NCI-H1694 treated with DMSO at 0.1 percent for 48 hours (cell line): ENCODE measurements at regions not wholly inside any gene's neighbourhood (a gene's known extent, or its start where the extent isn't known, plus 50 kb on each side); places are given as distances from the start of the nearest gene placed in this dataset.
"Not testable (repeated sequence)": the region's sequence is repeated elsewhere in the genome, so short reads cannot be mapped to it uniquely, and the experiment has no call there.

ENCODE experiments used
- DNase-seq: peaks from one replicate; lab custom pipeline; 2025; lab: John Stamatoyannopoulos, UW

DNA sequence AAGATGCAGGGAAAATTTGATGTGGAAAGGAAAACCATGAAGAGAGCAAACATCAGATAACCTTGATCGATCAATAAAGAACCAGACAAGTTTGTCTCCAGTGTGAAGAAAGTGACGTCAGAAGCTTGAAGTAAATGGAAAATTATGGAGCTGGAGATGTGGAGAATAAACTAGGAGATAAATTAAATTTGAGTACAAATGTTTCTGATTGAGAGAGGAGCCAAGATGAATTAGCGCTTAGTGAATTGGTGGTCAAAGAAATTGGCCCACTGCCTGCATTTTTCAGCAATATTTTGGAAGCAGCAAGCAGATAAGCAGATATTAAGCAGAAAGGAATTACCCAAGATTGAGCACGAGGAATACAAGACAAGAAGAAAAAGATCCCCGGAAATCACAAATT is 567.3 kb upstream of the ZNF385D start:
- no peak for DNase-seq

DNA sequence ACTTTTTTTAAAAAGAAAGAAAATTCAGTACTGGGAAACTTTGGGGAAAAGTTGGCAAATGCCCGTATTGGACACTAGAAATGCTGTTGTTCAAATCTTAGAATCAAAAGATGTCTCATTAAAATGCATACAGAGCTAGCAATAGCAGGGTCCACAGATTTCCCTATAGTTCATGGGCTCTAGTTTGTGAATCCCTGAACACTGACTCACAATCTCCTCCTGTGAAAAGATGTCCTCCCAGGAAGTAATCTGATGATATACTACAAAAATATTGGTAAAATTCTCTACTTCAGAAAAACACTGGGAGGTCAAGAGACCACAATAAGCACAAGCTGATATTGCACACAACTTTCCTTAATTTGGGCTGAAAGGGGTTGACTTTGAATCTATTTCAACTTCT is 568.4 kb upstream of the ZNF385D start:
- no peak for DNase-seq

DNA sequence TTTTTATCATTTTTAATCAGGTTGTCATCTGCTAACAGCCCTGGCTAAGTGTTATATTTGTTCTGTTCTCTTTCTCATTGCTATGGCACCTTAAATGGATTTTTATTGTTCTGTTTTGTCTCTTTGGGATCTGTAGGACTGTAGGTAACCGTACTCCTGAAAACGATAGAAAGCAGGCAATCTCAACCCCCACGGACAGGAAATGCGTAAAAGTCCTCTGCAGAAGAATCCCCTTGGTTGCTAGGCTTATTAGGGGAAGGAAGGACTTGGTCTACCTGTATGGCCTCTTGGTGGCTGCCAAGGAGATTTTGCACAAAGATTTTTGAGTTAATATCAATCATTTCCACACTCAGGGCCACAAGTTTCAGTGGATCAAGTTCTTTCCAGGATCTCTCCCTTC is 571.9 kb upstream of the ZNF385D start:
- no peak for DNase-seq

DNA sequence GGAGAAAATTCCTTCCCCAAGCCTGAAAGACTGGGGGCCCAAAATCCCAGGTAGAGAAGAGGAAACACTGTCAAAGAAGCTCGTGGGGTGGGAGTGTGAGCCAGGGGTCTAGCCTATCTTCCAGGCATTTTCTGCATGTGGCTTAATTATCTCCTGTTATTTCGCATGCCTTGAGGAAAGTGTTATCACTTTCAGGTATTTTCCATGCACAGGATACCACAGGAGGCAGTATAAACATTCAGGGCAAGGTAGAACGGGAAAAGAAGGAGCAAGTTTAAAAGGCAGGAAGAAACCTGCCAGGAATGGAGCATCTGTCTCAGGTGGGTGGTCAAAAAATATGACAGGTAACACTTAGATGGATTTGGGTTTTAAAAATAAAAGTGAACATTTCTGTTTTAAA is 575.3 kb upstream of the ZNF385D start:
- no peak for DNase-seq

DNA sequence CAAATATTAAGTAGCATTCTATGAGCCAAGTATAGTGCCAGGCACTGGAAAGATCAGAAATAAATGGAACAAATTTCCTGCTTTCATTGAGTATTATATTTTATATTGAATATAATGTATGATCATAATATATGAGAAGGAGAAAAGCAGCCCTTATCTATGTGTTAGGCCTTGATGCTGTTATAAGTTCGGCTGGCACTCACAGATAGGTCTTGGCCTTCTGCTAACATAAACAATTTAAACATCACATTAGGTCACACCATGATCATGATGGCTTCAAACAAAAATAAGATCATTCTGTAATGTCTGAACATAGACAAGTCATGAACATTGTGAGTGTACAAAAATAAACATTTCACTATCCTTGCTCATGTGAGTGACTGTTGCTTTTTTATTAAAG is 584.0 kb upstream of the ZNF385D start:
- no peak for DNase-seq

DNA sequence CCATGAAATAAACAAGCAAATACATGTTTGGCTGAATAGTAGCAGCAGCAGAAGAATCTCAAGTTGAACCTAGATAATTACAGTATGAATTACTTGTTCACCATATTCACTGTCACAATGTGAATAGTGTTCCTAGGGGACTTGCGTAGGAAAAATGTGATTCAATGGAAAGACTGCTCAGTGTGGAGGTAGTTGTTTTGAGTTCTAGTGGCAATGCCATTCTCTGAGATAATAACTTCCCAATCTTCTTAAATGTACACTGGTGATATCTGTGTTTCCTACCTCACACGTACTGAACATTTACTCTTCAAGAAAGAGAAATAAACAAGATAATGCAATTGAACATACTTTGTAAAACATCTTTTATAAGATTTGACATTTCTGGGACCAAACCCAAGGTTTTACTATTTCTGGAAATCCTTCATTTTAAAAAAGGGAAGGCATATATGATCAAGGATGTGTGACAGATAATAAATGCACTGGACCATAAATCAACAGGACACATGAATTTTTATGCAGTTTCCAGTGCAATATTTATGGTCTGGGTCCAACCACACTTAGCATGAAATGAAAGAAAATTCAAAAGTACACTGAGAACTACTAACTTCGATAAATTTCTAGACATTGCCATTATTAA is 598.3 kb upstream of the ZNF385D start:
- DNase-seq, result no peak

DNA sequence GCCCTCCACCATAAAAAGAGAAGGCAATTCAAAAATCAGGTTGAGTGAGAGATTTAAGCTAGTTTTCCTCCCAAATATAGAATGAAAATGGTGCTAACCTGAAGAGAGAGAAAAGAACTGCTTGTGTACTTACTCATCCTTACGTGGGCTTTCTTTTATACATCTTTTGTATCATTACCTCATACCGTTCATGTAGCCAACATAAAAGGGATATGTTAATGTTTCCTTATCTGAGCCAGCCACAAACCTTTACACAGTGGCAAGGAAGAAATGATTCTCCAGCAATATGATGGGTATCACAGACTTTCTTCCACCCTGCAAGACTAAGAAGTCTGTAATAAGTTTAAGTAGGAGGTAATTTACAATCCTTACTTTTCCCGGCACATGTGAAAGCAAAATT is 600.8 kb upstream of the ZNF385D start:
- DNase-seq, result no peak

DNA sequence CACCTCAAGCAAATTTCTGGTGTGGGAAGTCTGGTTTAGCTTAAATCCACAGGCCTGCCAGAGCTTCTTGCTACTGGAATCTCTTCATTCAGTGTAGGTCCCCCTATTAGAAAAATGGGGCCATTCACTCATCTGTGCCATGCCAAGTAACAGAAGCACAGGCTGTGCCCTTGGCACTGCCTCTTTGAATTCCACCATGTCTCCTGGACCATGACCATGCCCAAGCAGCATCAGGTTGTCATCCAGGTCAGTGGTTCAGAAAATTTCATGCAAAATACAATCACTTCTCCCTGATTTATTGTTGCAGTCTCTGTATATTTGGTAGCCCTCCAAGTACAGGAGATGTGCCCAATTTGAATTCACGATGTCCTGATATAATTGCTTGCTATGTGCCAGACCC is 602.1 kb upstream of the ZNF385D start:
- no peak for DNase-seq

DNA sequence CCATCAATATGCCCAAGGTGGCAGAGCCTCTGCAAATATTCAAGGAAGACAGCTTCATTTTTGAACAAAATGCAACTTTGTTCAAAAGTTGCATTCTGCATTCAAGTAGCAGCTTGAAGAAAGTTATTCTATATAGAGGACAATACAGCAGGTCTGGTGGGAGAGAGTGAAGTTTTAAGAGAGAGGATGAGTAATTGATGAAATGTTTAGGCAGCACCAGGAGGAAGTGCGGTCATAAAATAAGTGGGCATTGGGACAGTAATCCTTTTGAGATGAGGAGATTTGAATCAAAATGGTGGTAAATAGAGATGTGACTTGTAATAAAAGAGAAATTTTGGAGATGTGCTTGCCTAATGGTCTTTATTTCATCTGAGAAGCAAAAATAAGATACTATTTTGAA is 607.3 kb upstream of the ZNF385D start:
- DNase-seq, result no peak

DNA sequence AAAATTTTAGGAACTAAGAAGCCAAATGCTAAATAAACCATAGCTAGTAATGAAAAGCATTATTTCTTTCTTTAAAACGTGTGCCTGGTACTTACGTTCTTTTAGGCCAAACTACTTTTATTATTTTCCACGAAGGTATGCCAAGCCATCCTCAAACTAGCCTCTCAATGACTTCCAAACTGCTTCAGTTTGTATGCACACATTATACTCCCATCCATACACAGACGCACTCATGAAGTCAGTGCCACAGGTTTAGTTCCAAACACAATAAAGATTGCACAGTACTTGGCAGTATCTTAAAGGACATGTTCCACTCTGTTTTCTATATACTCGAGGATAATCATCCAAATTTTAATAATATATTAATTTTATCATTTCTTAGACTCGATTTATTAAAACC is 609.2 kb upstream of the ZNF385D start:
- no peak for DNase-seq

DNA sequence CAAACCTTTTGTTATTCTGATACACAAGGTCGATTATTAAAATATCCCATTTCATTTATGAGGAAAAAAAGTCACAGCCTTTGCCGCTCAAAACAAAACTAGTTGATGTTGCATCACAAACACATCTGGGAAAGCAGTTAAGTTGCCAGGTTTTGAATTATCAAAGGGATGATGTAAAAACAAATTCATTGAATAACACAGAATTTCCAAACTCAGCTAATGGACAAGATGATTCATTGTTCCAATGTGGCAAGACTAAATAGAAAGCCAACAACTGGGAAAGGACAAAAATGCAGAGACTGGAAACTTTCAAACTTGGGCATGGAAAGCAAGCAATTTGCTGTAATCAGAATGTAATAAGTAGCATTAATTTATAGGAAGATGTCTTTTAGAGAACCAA is 610.0 kb upstream of the ZNF385D start:
- no peak for DNase-seq

DNA sequence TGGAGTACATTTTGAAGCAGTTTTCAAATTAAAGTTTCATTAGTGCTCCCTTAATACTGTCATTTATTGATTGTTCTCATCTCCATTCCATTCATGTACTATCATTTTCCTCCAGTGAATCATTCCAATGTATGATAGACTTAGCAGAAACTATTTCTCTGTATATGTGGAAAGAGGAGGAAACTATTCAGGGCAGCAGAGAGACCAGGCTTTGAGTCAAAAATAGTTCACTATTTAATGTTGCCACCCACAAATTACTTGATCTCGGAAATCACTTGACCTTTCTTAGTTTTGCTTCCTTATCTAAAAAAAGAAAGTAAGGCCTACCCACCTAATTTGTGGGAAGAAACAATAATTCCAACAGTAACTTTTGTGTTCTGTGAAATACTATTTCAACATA is 610.5 kb upstream of the ZNF385D start:
- DNase-seq, result no peak

DNA sequence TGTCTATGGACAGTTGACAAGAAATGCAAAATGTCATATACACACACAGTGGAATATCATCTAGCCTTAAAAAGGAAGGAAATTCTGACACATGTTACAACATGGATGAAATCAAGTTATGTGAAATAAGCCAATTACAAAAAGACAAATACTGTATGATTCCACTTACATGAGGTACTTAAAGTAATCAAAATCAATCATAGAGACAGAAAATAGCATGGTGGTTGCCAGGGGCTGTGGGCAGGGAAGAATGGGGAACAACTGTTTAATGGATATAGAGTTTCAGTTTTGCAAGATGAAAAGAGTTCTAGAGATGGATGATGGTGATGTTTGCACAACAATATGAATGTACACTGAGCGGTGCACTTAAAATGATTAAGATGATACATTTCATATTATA is 613.8 kb upstream of the ZNF385D start:
- DNase-seq, result no peak

DNA sequence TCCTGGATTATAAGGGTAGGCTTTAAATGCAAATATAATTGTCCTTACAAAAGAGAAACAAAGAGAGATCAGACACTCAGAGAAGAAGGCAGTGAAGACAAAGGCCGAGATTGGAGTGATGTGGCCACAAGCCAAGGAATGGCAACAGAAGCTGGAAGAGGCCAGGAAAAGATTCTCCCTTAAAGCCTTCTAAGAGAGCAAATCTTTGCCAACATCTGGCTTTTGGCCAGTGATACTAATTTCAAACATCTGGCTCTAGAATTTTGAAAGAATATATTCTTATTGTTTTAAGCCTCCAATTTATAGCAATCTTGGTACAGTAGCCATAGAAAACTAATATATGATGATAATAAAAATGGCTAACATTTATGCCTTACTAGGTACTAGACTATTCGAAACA is 615.8 kb upstream of the ZNF385D start:
- DNase-seq, result no peak

DNA sequence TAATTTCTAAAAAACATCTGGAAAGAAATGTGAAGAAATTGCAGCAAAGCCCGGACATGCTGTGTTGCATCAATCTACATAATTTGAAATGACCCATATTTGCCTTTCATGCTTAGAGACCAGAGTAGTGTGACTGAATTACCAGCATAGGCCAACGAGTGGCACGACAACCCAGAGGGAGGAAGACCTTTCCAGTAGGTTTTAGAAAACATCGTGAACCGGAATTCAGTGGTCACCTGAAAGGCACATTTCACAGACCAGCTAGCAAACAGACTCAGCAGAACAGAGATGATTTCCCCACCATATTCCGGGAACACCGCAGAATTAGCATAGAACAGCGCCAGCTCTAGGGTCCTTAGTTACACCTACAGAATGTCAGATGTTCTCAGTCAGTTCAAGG is 620.0 kb upstream of the ZNF385D start:
- DNase-seq, result no peak

DNA sequence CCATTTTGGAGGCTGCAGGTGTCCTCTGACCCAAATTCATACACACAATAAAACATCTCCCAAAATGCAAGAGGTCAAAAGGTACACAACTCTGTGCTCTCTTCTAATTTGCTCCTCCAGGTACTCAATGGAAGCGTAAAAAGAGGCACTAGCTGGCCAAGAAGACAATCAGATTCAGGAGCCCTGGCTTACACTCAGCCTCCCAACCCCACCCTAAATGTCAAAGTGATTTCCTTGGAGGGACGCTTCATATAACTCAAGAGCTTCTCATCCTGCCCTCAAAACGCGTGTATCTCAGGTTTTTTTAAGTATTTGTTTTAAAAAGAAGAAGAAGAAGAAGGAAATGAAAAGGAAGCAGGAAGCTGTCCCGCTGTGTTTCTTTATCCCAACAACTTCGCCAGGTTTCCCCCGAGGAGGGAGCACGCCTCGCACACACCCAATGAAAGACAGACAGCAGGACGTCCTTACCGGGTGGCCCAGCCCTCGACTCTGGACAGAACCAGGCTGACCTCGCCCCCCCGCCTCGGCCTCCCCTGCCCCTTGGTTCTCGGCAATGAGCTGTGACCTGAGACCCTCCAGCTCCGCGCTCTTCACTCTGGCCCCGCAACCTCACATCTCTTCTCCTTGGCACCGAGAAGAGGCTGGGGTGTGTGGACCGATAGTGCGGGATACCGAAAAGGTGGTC is 620.7 kb upstream of the ZNF385D start:
- DNase-seq, result no peak

DNA sequence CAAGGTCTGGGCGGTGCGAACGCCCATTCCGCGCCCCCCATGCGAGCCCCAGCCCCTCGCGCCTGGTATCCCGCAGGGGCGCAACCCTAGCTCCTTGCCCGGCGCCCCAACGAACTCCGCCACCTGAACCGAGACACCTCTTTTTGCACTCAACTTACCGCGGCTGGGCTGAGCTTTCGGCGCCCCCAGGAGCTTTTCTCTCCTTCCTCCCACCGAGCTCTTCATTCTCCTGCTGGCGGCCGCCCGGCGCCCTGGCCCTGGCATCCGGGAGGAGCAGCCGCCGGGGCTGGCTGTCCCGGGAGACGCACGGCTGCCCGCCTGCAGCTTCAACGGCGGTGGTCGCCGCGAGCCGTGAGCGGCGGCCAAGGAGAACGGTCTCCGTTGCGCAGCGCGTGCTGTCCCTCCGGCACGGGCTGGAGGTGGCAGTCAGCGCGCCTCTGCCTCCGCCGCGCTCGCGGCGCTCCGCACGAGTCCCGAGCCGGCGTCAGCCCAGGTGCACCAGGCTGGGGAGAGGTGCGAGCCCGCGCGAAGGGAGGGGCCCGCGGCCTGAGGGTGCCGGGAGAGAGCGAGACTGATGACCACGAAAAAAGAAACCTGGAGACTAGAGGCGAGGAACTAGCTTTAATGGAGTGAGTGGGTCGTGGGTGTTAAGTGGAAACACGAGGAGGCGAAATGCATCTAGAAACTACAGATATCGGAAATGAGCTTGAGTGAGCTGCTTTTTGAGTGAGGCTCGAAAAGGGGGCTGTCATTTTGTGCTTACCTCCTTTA is 621.5 kb upstream of the ZNF385D start:
- no peak for DNase-seq

DNA sequence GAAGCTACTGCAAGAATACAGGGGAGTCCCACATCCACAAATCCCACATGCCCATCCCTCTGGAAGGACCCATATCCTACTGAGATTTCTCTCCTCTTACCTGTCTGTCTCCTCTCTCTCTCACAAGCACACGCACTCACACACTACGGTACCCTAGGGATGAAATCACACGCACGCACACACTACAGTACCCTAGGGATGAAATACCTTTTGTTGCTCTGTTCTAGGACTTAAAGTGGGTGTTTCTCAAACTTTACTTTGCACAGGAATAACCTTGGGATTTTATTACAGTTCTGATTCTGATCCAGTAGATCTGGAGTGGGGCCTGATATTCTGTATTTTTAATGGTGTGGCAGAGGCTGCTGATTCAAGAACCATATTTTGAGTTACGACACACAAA is 622.2 kb upstream of the ZNF385D start:
- DNase-seq, result no peak

DNA sequence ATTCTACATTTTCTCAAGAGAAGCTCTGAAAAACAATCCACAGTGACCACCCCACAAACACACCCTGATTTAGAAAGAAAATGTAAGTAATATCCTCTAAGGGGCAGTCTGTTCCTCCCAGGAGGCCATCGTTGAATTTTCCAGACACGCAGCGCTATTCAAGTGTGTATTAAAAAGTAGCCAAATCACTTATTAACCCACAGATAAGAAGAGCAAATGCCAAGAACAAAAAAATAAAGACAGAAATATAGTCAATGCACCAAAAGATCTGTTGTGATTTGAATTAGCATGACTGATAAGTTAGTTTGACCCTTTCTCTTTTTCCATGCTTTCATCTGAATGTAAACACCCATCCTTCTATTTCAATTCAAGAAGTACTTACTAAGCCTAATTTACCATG is 622.8 kb upstream of the ZNF385D start:
- DNase-seq, result no peak

DNA sequence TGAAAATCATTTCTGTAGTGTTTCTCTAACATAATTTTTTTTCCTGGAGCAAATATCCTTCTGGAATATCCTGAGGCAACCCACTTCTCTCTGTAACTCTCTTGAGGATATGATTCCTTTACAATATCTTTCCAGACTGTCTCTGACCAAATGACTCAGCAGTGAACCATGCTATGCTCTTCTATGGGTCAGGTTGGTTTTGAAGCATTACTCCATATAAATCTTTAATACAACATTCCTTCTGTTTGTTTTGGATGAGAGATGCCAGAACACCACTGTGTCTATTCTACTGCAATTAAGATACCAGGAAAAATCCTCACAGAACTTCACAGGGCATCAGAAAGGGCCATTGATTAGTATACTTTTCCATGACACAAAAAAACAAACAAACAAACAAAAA is 626.4 kb upstream of the ZNF385D start:
- DNase-seq, result no peak

DNA sequence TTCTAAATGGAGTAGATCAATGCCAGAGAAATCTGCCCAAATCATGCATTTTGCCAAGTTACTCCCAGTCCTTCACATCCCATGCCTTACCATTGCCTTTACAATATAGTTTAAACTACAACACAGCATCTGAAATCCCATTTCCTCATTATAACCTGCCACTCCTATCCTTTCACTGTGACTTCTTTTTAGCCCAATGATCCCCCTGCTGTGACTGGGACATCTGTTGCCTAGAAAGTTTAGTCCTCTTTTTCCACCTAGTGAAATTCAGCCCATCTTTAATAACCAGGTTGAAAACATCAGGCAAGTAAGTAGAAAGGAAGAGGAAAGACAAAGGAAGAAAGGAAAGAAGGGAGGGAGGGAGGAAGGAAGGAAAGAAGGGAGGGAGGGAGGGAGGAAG is 627.9 kb upstream of the ZNF385D start:
- DNase-seq, result no peak

DNA sequence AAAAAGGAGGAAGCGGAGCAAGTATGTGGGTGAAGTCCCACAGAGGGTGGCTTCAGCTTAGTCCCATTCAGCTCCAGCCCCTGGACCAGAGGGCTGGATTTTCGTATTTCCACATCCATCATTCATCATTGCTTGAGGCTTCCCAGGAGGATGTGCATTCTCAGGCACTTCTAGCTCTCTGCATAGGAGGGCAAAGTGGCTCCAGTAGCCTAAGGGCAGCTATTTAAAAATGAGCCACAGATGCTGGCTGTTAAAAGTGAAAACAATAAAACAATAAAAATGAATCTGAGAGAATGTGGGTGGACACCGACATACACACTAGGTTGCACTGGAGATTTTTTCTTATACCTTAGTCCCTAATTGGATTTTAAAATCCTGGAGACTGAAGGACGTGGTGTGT is 629.2 kb upstream of the ZNF385D start:
- DNase-seq, result no peak

DNA sequence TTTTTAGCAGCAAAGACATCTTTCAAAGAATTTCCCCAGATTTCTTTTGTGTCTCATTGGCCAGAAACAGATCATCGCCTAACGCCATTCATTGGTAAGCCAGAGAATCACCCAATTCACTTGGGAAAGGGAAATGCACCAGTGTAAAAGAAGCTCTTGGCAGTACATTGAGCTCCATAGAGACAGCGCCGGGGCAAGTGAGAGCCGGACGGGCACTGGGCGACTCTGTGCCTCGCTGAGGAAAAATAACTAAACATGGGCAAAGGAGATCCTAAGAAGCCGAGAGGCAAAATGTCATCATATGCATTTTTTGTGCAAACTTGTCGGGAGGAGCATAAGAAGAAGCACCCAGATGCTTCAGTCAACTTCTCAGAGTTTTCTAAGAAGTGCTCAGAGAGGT is 630.6 kb upstream of the ZNF385D start:
- not testable (repeated sequence) for DNase-seq

DNA sequence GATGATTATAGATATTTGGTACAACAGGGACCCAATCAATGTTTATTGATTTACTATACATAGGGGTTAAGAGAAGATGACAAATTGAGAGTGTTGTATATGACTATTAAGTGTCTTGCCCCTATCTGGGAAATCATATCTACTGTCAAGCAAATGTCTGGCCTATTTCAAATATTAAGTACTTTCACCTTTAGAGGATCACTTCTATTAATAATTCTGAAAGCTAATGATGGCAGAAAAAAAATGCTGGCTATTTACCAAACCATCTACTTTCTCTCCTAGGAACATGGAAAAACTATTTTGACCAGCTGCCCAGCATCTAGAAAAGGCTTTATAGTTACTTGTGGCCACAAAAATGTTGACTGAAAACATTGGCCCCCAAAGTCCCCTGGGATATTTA is 632.3 kb upstream of the ZNF385D start:
- no peak for DNase-seq
